HG03565 (cell line): ENCODE measurements at regions not wholly inside any gene's neighbourhood (a gene's known extent, or its start where the extent isn't known, plus 50 kb on each side); places are given as distances from the start of the nearest gene placed in this dataset.
"Not testable (repeated sequence)": the region's sequence is repeated elsewhere in the genome, so short reads cannot be mapped to it uniquely, and the experiment has no call there.

Experiments used
- ATAC-seq: cut with Tn5 transposase; IDR thresholded peaks from one replicate; pipeline ENCODE4 v1.9.1; 2021; ENCODE audit warnings: mild to moderate bottlenecking, moderate library complexity; ENCODE audit not compliant: unreplicated experiment

- no peak for ATAC-seq
Measured at GRCh38 chr3:181549266-181549665, 162.5 kb upstream of the SOX2 start.

DNA sequence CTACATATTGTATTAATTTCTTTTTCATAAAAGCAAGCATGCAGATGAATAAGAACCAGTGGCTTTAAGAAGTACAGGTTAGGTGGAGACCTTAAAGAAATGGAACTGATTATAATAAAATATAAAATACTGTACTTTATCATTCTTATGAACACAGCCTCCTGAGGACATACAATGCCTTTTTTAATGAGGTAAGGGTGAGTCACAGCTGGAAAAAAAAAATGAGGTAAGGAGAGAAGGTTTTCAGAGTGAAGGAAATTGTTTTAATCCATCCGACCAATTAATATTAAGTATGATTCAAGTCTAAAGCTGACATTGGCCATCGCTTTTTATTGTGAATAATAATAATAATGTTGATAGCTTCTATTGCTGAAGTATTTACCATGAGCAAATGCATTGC is 170.3 kb upstream of the SOX2 start:
- ATAC-seq, result no peak

GRCh38 chr3:181534781-181535221 is 176.9 kb upstream of the SOX2 start:
- ATAC-seq, result no peak

DNA sequence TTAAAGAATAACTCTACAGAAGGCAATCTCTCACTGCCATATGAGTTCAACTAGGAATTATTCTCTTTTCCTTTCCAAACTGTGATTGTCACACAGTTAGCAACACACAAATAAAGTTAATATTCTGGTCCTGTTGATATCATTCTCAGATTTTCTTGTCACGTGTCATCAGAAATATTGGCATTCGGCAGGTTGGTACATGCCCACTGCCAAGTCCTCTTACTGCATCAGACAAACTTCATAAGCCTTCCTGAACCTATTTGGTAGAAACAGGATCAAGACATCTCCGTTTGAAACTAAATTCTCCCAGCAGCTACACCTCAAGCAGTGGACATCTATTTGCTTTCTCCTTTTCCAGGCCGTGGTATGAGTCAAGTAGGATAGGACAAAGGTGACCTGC is 177.9 kb upstream of the SOX2 start:
- ATAC-seq, result no peak

DNA sequence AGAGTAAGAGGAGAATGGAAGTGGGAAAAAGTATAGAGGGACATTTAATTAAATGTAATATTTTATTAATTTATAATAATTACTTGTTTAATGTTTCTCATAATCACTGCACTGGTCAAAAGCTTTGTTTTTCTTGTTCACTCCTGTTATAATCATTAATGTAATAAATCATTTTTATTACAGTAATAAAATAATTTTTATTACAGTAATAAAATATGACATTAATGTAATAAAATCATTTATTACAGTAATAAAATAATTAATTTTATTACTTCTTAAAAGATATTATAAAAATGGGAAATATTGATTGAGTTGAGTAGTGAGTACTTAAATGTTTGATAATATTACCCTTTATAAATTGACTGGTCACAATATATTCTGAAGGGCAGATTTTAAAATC is 181.1 kb upstream of the SOX2 start:
- ATAC-seq, result no peak

GRCh38 chr3:181521831-181522230 is 189.9 kb upstream of the SOX2 start:
- no peak for ATAC-seq

DNA sequence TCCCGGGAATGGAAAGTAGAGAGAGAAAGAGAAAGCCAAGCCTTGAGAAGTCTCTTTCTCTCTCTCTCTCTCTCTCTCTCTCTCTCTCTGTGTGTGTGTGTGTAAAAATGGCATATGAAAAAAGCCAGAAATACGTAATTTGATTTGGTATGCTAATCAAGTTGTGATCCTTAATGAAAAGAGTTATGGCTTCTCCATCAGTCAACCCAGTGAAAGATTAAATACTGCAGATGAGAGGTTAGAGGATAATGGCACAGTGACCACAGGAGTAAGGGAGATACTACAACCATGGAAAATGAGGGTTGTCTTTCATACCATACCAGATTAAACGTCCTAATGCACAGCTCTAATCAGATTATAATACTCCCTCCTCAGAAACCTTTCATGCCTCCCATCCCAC is 193.5 kb upstream of the SOX2 start:
- ATAC-seq, result no peak

GRCh38 chr3:181512787-181513186 is 198.9 kb upstream of the SOX2 start:
- ATAC-seq, result no peak

DNA sequence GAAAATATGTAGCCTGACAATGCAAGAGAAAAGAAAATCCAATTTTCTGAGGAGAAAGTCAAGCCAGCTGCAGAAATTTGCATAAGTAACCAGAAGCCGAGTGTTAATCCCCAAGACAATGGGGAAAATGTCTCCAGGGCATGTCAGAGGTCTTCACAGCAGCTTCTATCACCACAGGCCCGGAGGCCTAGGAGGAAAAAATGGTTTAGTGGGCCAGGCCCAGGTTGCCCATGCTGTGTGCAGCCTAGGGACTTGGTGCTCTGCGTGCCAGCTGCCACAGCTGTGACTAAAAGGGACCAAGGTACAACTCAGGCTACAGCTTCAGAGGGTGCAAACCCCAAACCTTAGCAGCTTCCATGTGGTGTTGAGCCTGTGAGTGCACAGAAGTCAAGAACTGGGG is 201.2 kb upstream of the SOX2 start:
- no peak for ATAC-seq

DNA sequence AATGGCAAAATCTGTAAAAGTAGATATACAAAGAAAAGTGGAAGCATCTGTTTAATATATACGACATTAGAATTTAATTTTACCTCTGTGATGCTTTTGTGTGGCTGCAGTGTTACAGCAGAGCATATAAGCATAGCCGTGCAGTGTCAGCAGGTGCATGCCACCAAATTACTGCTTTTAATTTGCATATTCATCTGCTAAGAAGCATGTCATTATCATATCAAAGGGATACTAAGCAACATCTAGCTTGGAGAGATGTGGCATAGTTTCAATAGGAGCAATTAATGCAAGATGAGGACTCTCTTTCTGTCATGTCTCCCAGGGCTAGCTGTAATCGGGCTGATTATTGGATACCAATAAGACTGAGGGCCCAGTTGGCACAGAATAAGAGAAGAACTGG is 214.4 kb upstream of the SOX2 start:
- ATAC-seq, result no peak

GRCh38 chr3:181493423-181493822 is 218.3 kb upstream of the SOX2 start:
- ATAC-seq, result no peak

DNA sequence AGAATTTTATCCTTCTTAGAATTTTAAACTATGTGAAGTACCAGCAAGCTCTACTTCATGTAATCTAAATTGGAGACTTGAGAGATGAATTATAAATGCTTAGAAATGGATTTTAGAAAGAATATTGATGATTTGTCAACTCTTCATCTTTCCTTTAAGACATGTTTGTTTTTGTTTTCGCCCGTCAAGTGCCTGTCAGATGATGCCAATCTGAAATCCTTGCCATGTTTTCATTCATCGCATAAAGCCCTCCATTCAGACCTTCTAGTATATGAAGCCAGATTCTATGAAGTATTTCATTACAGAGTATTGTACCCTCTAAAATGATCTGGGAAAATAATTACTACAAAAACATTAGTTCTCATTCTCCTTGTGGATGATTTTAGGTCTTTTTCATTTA is 223.2 kb upstream of the SOX2 start:
- ATAC-seq, result no peak

GRCh38 chr3:181487236-181487978 is 224.3 kb upstream of the SOX2 start:
- no peak for ATAC-seq

- no peak for ATAC-seq
Measured at GRCh38 chr3:181486141-181486885, 225.4 kb upstream of the SOX2 start.

GRCh38 chr3:181484026-181484425 is 227.7 kb upstream of the SOX2 start:
- no peak for ATAC-seq

GRCh38 chr3:181475146-181475545 is 236.6 kb upstream of the SOX2 start:
- not testable (repeated sequence) for ATAC-seq

DNA sequence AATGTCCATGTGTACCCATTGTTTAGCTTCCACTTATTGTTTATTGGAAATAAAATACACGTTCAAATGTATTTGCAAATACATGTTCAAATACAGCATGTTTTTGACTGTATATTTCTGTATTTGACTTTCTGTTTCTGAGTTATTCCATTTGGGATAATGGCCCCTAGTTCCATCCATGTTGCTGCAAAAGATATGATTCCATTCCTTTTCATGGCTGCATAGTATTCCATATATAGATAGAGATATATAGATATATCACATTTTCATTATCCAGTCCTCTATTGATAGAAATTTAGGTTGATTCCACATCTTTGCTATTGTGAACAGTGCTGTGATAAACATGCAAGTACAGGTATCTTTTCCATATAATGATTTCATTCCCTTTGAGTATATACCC is 241.4 kb upstream of the SOX2 start:
- no peak for ATAC-seq

DNA sequence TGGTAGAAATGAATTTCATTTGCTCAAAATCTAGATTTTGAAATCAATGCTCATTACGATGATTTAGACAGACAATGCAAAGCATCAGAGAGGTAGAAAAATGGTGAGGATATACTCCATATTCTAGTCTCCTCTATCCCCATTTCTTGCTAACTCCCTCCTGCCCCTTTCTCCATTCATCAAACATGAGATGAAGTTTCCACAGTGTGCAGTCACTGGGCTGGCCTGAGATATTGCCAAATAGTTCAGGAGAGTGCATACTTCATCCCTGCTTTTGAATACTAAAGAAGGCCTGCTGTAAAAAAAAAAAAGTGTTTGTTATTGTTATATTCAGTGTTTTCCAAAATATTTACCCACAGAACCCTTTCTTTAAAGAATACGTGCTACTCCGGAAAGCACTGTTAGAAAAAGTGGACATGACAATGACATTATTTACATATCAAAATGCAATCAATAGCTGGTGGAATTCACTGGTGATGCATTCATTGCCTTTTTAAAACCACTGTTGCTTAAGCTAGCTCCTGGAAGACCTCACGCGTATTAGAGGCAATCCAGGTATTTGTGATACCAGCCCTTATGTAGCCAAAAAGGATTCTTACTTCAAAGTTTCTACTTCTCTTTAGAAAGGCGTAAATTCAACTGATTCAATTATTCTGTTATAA is 247.6 kb upstream of the SOX2 start:
- no peak for ATAC-seq

DNA sequence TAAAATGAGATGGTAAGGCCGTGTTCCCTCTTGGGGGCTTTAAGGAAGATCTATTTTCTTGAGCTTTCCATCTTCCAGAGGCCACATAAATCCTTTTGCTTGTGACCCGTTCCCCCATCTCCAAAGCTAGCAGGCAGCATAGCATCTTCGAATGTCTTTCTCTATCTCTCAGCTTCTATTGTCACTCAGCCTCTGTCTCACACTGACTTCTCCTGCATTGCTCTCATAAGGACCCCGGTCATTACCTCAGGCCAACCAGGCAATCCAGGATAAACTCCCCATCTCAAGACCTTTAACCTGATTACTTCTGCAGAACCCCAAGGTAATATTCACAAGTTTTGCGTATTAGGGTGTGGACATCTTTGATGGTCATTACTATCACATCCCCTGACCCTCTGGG is 250.3 kb upstream of the SOX2 start:
- no peak for ATAC-seq

GRCh38 chr3:181459516-181459915 is 252.2 kb upstream of the SOX2 start:
- no peak for ATAC-seq

- ATAC-seq, result no peak
Measured at GRCh38 chr3:181458857-181459256, 252.9 kb upstream of the SOX2 start.

GRCh38 chr3:181457756-181458155 is 254.0 kb upstream of the SOX2 start:
- no peak for ATAC-seq
